ENCODE measurements at regions not wholly inside any gene's neighbourhood (a gene's known extent, or its start where the extent isn't known, plus 50 kb on each side); places are given as distances from the start of the nearest gene placed in this dataset.

- no peak overlapping the region for H3K27ac Mint-ChIP-seq
- no peaks in the 10 kb centered on the region for H3K27me3 Mint-ChIP-seq
- H3K4me1 Mint-ChIP-seq = peaks cover 9 to 29% of the 10 kb centered on the region in 2 donors
- ATAC-seq (replicated peaks) = no peak
- H3K4me3 Mint-ChIP-seq = no peak overlapping the region
- DNase-seq = no peak
- H3K36me3 Mint-ChIP-seq = peaks cover 7 to 20% of the 10 kb centered on the region in 2 donors
- no peaks in the 10 kb centered on the region for H3K9me3 Mint-ChIP-seq
These were observed 49.7 kb upstream of the MACF1 start for GRCh38 chr1:39154553-39155421.
